HL-60 (cell line): ENCODE measurements at regions not wholly inside any gene's neighbourhood (a gene's known extent, or its start where the extent isn't known, plus 50 kb on each side); places are given as distances from the start of the nearest gene placed in this dataset.

Source experiments
- DNase-seq, 2 experiments: peaks; one replicate each; pipeline ENCODE4 v3.0.0-alpha.2; 2010 to 2020; ENCODE audit warnings: low read depth in 1 of 2, low spot score in 1 of 2
- H3K27ac ChIP-seq: fragments of 250-450 bp; sonication (Bioruptor Pico); replicated peaks from 2 replicates; pipeline ENCODE4 v1.5.1; 2020; ENCODE audit warnings: mild to moderate bottlenecking, moderate library complexity
- H3K27me3 ChIP-seq: fragments of 250-450 bp; sonication (Bioruptor Pico); 2 replicates; pipeline ENCODE4 v1.5.1; 2021; ENCODE audit warnings: mild to moderate bottlenecking, moderate library complexity; ENCODE audit not compliant: insufficient read depth, poor library complexity, severe bottlenecking
- H3K4me3 ChIP-seq: replicated peaks from 2 replicates; pipeline ENCODE4 v1.5.1; 2011; ENCODE audit warnings: mild to moderate bottlenecking, control low read depth, low read length; ENCODE audit not compliant: insufficient read depth
- GABPA ChIP-seq: IDR thresholded peaks from 2 replicates; pipeline ENCODE4 v1.6.1; 2012; ENCODE audit warnings: low read depth
- POLR2AphosphoS5 ChIP-seq: IDR thresholded peaks from 2 replicates; pipeline ENCODE4 v1.6.1; 2012; ENCODE audit warnings: low read depth
- SPI1 ChIP-seq: IDR thresholded peaks from 2 replicates; pipeline ENCODE4 v1.6.1; 2012; ENCODE audit warnings: low read depth, mild to moderate bottlenecking, borderline replicate concordance
- TF ChIP-seq, protein P1 (sequence below): IDR thresholded peaks from 2 replicates; pipeline ENCODE4 v1.6.1; 2012; ENCODE audit warnings: low read depth; ENCODE audit not compliant: insufficient replicate concordance
- TF ChIP-seq, protein P2 (sequence below): IDR thresholded peaks from one replicate; pipeline ENCODE4 v1.5.1; 2011; ENCODE audit warnings: low read length, control low read depth, inconsistent platforms; ENCODE audit not compliant: insufficient read depth

DNA sequence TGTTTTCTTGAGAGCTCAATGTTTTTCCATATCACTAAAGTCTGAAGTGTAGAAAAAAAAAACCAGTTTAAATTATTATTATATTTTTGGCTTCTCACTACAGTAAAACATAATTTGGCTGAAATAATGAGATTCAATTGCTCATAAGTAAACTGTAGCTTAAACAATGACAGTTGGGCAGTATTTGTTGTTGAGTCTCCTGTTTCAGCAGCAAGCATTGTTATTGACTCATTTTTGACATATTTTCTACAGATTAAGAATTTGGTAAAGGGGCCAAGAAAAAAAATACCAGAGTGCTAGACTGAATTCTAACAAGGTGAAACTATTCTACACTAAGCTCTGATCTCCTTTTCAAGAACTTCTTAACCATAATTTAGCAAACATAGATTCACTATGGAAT, 2070.4 kb upstream of the CELF4 start:
- TF ChIP-seq, protein P1, sequence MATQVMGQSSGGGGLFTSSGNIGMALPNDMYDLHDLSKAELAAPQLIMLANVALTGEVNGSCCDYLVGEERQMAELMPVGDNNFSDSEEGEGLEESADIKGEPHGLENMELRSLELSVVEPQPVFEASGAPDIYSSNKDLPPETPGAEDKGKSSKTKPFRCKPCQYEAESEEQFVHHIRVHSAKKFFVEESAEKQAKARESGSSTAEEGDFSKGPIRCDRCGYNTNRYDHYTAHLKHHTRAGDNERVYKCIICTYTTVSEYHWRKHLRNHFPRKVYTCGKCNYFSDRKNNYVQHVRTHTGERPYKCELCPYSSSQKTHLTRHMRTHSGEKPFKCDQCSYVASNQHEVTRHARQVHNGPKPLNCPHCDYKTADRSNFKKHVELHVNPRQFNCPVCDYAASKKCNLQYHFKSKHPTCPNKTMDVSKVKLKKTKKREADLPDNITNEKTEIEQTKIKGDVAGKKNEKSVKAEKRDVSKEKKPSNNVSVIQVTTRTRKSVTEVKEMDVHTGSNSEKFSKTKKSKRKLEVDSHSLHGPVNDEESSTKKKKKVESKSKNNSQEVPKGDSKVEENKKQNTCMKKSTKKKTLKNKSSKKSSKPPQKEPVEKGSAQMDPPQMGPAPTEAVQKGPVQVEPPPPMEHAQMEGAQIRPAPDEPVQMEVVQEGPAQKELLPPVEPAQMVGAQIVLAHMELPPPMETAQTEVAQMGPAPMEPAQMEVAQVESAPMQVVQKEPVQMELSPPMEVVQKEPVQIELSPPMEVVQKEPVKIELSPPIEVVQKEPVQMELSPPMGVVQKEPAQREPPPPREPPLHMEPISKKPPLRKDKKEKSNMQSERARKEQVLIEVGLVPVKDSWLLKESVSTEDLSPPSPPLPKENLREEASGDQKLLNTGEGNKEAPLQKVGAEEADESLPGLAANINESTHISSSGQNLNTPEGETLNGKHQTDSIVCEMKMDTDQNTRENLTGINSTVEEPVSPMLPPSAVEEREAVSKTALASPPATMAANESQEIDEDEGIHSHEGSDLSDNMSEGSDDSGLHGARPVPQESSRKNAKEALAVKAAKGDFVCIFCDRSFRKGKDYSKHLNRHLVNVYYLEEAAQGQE: no peak
- TF ChIP-seq GABPA (no peak), SPI1 (no peak), POLR2AphosphoS5 (no peak)
- TF ChIP-seq, protein P2, sequence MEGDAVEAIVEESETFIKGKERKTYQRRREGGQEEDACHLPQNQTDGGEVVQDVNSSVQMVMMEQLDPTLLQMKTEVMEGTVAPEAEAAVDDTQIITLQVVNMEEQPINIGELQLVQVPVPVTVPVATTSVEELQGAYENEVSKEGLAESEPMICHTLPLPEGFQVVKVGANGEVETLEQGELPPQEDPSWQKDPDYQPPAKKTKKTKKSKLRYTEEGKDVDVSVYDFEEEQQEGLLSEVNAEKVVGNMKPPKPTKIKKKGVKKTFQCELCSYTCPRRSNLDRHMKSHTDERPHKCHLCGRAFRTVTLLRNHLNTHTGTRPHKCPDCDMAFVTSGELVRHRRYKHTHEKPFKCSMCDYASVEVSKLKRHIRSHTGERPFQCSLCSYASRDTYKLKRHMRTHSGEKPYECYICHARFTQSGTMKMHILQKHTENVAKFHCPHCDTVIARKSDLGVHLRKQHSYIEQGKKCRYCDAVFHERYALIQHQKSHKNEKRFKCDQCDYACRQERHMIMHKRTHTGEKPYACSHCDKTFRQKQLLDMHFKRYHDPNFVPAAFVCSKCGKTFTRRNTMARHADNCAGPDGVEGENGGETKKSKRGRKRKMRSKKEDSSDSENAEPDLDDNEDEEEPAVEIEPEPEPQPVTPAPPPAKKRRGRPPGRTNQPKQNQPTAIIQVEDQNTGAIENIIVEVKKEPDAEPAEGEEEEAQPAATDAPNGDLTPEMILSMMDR: no peak
- H3K27ac ChIP-seq: no peak overlapping the region
- no peak for DNase-seq

DNA sequence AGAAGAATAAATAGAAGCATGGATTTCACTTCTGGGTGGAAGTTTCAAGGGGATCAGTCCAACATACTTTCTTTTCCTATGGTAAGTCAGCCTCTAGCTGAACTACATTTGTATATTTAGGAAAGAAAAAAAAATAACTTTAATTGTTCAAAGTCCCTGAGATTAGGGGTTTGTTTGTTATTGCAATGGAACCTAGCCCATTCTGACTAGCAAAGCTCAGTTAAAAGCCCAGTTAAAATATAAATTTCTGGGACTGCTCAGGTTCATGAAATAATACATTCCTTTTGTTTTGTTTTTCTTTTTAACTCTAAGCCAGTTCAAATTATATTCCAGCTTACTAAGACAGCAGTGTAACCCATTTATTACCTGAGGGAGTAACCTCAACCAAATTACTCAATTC, 2069.6 kb upstream of the CELF4 start:
- TF ChIP-seq GABPA (no peak), SPI1 (no peak), POLR2AphosphoS5 (no peak)
- TF ChIP-seq, protein P2: no peak
- TF ChIP-seq, protein P1: no peak
- no peak for DNase-seq
- Histone ChIP-seq H3K27ac (no peak overlapping the region), H3K4me3 (no peak overlapping the region), H3K27me3 (no peaks in the 10 kb centered on the region)

More for the DNA sequence above, 2070.4 kb upstream of the CELF4 start:
- H3K27me3 ChIP-seq: no peaks in the 10 kb centered on the region
- H3K4me3 ChIP-seq: no peak overlapping the region

DNA sequence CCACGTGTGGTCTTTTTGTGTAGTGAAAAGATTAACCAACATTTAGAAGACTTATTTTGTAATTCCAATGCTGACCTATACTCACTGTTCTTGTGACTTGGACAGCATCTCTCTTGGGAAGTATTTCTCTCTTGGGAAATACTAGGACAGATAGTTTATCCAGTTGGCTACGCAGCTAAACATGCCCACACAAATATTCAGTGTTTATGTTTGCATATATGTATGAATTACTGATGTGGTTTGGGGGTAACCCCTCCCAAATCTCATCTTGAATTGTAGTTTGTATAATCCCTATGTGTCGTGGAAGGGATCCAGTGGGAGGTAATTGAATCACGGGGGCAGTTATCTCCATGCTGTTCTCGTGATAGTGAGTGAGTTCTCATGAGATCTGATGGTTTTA, 2062.3 kb upstream of the CELF4 start:
- no peak overlapping the region for H3K27ac ChIP-seq
- TF ChIP-seq SPI1 (no peak), POLR2AphosphoS5 (no peak), GABPA (no peak)
- TF ChIP-seq, protein P2: no peak
- TF ChIP-seq, protein P1: no peak
- H3K4me3 ChIP-seq: no peak overlapping the region
- H3K27me3 ChIP-seq: no peaks in the 10 kb centered on the region
- DNase-seq: no peak
